ENCODE measurements at regions not wholly inside any gene's neighbourhood (a gene's known extent, or its start where the extent isn't known, plus 50 kb on each side); places are given as distances from the start of the nearest gene placed in this dataset.

GRCh38 chr16:72287649-72288048 is 115.7 kb upstream of the PMFBP1 start:
- no peak overlapping the region for H3K4me2 ChIP-seq (ENCODE audit: low read length)
- H4K20me1 ChIP-seq (ENCODE audit: insufficient read depth) = no peaks in the 10 kb centered on the region
- H3K27ac ChIP-seq (ENCODE audit: low read length) = no peak overlapping the region
- TF ChIP-seq REST (IDR thresholded peaks at IDR 0.05; ENCODE audit: borderline replicate concordance) (no peak), RAD21 (conservative IDR thresholded peaks at IDR 0.05) (no peak), EP300 (conservative IDR thresholded peaks at IDR 0.05; ENCODE audit: poor library complexity, severe bottlenecking) (no peak), CTCF (IDR thresholded peaks at IDR 0.05; ENCODE audit: poor library complexity, severe bottlenecking) (no peak), SMC3 (conservative IDR thresholded peaks at IDR 0.05; ENCODE audit: poor library complexity) (no peak), POLR2AphosphoS5 (IDR thresholded peaks at IDR 0.05) (no peak), TAF1 (IDR thresholded peaks at IDR 0.05; ENCODE audit: low read depth) (no peak), MXI1 (conservative IDR thresholded peaks at IDR 0.05; ENCODE audit: poor library complexity, severe bottlenecking) (no peak), EZH2 (IDR thresholded peaks at IDR 0.05; ENCODE audit: borderline replicate concordance, insufficient read depth, low read length, poor library complexity, severe bottlenecking) (no peak)
- no peaks in the 10 kb centered on the region for H3K9me2 ChIP-seq (ENCODE audit: insufficient read depth, low read length)
- no peaks in the 10 kb centered on the region for H3K27me3 ChIP-seq (ENCODE audit: insufficient read depth, low read depth, low read length)
- H2AFZ ChIP-seq (ENCODE audit: low read depth, low read length) = no peak overlapping the region
- no peaks in the 10 kb centered on the region for H3K79me2 ChIP-seq (replicated peaks; ENCODE audit: insufficient read depth, low read length)
- H3F3A ChIP-seq (ENCODE audit: insufficient read depth, low read length, poor library complexity, severe bottlenecking) = no peaks in the 10 kb centered on the region
- H3K9me3 ChIP-seq (ENCODE audit: low read length) = no peaks in the 10 kb centered on the region
- no peak overlapping the region for H3K4me3 ChIP-seq (ENCODE audit: low read length)
- no peaks in the 10 kb centered on the region for H3K36me3 ChIP-seq (ENCODE audit: insufficient read depth, low read length)
- H3K9ac ChIP-seq (ENCODE audit: low read length) = no peak overlapping the region

- Histone ChIP-seq H3K4me3 (ENCODE audit: low read length) (no peak overlapping the region), H3K9ac (ENCODE audit: low read length) (no peak overlapping the region), H3K9me3 (ENCODE audit: low read length) (no peaks in the 10 kb centered on the region), H3K27me3 (ENCODE audit: insufficient read depth, low read depth, low read length) (no peaks in the 10 kb centered on the region), H2AFZ (ENCODE audit: low read depth, low read length) (no peak overlapping the region), H3K36me3 (ENCODE audit: insufficient read depth, low read length) (no peaks in the 10 kb centered on the region), H3K79me2 (replicated peaks; ENCODE audit: insufficient read depth, low read length) (no peaks in the 10 kb centered on the region), H3K4me2 (ENCODE audit: low read length) (no peak overlapping the region), H3F3A (ENCODE audit: insufficient read depth, low read length, poor library complexity, severe bottlenecking) (no peaks in the 10 kb centered on the region), H4K20me1 (ENCODE audit: insufficient read depth) (no peaks in the 10 kb centered on the region), H3K9me2 (ENCODE audit: insufficient read depth, low read length) (no peaks in the 10 kb centered on the region), H3K27ac (ENCODE audit: low read length) (no peak overlapping the region)
- TF ChIP-seq EP300 (conservative IDR thresholded peaks at IDR 0.05; ENCODE audit: poor library complexity, severe bottlenecking) (no peak), RAD21 (conservative IDR thresholded peaks at IDR 0.05) (no peak), REST (IDR thresholded peaks at IDR 0.05; ENCODE audit: borderline replicate concordance) (no peak), EZH2 (IDR thresholded peaks at IDR 0.05; ENCODE audit: borderline replicate concordance, insufficient read depth, low read length, poor library complexity, severe bottlenecking) (no peak), MXI1 (conservative IDR thresholded peaks at IDR 0.05; ENCODE audit: poor library complexity, severe bottlenecking) (no peak), TAF1 (IDR thresholded peaks at IDR 0.05; ENCODE audit: low read depth) (no peak), POLR2AphosphoS5 (IDR thresholded peaks at IDR 0.05) (no peak), CTCF (IDR thresholded peaks at IDR 0.05; ENCODE audit: poor library complexity, severe bottlenecking) (no peak), SMC3 (conservative IDR thresholded peaks at IDR 0.05; ENCODE audit: poor library complexity) (no peak)
Observed at GRCh38 chr16:72286936-72287620, 115.1 kb upstream of the PMFBP1 start.
